NCI-H748 (cell line): ENCODE measurements at regions not wholly inside any gene's neighbourhood (a gene's known extent, or its start where the extent isn't known, plus 50 kb on each side); places are given as distances from the start of the nearest gene placed in this dataset.

Experiments used
- DNase-seq: peaks from one replicate; lab custom pipeline; 2025; ENCODE audit not compliant: unreplicated experiment; lab: John Stamatoyannopoulos, UW

DNA sequence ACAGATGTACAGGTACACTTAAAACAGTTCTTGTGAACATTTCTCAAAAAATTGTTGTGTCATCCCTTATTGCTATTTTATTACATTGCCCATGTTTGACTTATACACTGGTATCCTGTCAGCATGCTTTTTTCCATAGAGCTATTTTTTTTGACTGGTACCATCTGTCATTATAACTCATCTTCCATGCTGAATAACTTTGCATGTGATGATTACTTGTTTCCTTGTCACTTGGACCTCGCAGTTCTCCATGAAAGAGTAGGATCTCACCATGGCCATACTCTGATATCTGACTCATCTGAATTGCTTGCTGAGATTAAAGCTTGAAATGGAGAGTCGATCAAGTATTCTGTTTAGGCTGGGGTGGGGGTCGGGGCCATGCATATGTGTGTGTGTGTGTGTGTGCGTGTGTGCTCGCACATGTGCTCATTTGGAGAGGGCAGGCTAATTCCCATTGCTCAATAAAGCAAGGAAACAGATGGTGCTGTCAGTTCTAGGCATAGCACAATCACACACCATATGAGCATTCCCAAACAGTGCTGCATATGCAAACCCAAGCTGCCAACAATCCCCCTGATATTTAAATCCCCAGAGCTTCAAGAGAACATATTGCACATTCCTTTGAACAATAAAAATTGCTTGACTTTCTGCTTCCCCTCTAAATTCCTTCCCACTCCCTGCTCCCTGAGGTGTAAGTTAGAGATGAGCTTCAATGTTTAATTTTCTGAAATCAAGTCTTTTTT lies 62.9 kb downstream of the NHLRC3 start:
- DNase-seq = no peak

DNA sequence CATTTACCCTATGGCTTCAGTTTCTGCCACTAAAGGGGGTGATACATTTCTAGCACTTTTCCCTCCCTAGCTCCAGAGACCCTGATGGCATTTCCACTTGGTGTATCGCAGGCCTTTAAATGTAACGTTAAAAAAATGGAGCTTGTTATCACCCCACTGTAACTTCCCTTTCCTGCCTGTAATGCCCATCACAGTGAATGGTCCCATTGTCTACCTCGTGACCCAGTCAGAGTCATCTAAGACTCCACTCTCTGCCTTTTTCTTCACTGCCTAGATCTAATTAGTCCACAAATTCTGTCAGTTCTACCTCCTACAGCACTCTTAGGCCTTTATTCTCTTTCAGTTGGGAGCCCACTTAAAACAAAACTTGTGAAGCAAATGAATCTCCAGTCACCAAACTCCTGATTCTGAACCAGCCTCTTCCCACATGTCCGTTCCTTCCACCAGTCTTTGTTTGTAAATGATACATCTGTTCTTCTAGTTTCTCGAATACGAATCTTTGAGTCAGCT lies 64.8 kb downstream of the NHLRC3 start:
- DNase-seq = no peak

DNA sequence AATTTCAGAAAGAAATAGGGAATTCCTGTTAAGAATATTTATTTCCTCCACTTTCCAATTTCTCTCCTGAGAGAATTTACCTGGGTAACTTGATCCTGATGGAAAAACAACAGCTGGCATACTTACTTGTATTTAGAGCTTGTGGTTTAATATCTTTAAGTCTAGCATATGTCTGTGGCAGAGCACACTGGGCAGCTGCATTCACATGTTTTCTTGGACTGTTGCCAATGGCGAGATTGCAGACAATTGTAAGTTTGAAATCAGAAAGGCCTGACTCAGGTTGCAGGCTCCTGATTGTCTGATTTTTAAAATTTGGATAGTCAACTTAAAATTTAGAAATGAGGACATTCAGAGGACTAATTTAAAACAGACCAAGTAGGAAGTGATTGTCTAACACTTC lies 66.9 kb downstream of the NHLRC3 start:
- peak; percentile 97 for DNase-seq

DNA sequence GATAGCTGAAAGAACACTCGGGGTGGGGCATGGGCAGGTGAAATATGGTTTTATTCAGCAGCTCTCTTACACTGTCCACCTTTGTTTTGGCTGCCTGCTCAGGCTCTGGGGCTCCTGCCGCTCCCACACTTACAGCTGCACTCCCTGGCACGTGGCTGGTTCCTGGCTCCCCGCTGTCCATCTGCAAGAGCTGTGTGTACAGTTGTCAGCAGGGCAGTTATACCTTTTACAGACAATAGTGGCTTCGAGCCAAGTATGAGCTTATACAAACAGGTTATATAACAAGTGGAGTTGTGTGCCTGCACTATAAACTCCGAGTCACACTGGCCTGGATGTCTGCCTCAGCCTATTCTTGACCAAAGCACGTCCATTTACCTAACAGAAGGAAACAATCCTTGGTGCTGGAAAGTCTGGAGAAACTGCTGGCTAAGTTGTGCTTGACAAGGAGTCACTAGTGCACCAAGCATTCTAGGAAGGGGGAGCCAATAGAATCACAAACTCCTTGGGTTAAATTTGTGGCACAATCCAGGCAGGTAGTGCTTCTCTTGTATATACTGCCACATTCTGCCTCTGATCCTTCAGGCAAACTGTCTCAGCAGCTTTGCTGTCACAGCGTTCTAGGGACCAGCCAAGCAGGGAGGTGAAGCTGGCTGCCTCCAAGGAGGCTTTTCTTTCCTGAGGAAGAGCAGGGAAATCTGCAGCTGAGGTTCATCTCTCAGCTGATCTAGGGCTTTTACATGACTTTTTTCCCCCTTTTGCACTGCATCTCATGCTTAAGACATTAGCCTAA lies 68.2 kb downstream of the NHLRC3 start:
- peak; percentile 99 for DNase-seq

DNA sequence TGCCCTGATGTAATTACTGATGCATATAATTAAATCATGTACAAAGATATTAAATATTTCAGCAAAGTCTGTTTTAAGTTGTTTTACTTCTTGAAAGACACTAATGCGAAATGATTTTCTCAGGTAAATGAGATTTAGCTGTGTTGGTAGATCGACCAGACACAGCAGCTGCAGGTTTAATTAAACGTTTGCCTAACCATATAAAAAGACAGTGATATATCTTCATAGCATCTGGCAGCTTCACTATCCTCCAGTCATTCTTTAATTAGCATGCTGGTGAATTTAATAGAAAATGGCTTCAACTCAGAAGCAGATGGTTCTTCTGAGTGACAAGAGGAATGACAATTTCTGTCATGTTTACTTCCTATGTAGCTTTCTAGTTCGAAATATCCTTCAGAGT lies 69.3 kb downstream of the NHLRC3 start:
- DNase-seq = peak; percentile 61

DNA sequence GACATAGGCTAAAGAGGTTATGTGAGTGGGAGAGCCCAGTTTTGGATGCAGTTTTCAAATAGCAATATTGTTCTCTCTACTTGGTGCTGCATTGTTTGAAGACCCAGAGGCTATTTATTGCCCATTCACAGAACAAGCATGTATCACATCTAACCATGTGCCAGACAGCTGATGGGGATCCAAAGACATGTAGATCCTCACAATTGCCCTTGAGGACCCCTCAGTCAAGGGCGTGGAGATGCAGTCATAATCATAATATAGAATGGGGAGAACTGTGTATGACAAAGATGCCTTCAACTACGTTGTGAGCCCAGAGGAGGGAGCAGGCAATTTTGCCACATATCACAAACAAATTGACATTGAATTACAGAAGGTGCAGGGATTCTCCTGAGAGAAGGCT lies 70.5 kb downstream of the NHLRC3 start:
- DNase-seq = no peak

DNA sequence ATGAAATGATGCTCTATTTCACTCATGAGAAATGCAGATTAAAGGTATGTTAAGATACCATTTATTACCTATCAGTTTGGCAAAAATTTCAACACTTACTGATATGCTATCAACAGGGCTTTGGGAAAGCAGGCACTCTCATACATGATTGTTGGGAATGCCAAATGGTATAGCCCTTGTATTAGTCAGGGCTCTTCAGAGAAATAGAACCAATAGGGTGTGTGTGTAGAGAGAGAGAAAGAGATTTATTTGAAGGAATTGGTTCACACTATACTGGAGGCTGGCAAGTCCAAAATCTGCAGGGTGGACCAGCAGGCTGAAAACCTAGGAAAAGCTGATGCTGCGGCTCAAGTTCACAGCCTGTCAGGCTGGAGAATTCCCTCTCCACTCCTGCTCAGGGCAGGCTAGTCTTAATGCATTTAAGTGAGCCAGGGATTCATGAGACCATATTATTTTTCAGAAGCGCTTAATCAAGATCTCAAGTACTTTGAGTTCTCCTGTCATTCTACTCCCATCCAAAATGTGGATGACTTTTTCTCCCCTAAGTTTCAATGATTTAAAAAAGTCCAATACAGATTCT lies 72.4 kb downstream of the NHLRC3 start:
- DNase-seq = no peak

DNA sequence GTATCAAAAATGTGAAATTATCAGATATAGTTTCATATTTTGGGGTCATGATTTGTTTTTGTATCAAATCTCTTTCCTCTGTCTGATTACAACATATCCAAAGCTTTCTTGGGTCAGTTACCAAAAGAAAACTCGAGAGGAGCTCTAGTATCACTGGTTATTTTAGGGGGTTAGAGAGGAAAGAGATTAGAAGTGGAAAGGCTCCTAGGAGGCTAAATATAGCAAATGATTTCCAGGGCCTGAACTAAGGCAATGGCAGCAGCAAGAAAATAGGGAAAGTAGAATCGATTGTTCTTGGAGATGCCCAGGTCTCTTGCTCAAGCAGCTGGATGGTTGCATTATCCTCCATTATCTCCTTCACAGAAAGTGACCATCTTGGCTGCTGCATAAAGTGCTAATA lies 72.9 kb downstream of the NHLRC3 start:
- DNase-seq = no peak

DNA sequence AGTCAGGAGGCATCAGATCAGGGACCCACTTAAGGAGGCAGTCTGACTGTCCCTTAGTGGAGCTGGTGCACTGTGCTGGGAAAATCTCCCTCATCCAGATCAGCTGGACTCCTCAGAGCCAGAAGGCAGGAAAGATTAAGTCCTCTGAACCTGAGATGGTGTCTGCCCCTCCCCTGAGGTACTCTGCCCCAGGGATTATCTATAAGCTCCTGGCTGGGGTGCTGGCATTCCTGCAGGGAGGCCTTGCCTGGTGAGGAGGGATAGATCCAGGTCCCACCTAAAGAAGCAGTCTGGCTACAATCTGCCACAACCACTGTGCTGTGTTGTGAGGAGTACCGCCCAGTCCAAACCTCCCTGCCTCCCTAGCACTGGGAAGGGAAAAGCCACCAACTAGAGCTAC lies 81.2 kb downstream of the NHLRC3 start:
- DNase-seq = no peak

DNA sequence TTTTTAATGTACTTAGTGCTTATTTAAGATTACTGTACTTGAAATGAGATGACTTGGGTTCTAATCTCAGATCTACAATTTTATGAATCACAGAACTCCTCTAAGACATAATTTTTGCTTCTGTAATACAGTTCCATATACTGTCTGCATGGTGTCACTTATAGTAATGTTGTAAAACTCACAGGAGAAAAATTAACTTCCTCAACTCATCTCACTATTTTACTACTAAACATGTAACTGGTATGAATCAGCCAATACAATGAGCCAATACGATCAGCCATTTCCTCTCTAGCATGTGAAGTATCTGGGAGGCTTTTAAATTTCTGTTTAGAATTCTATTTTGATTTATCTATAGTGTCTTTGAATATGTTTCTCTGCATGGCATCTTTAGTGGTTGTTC lies 85.3 kb downstream of the NHLRC3 start:
- no peak for DNase-seq

DNA sequence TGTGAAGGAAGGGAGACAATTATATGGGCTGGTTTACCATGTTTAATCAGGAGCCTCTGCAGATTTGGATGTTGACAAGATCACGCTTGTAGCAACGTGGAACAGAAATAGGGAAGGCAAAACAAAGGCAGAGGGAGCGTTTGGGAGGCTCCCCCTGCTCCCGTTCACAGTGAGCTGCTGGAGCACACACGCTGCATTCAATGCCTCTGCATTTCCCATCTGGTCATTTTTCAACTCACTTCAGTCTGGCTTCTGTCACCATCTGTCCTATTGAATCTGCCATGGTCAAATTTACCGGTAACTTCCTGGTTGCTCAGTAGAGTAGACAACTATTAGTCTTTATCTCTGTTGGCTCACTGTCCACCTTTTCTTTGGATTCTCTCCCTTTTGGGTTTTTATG lies 91.0 kb downstream of the NHLRC3 start:
- peak; percentile 28 for DNase-seq

DNA sequence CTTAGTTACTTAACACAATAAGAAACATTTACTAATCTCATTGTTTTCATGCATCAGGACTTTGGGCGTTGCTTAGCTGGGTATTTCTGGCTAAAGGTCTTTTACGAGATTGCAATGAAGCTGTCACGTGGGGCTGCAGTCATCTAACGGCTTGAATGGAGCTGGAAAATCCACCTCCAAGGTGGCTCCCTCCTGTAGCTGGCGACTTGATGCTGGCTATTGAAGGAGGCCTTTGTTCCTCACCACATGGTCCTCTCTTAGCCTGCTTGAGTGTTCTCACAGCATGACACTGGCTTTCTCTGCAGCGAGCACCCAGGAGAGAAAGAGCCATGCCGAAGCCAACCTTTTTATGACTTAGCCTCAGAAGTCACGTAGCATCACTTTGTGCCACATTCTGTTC lies 92.0 kb downstream of the NHLRC3 start:
- DNase-seq = no peak

DNA sequence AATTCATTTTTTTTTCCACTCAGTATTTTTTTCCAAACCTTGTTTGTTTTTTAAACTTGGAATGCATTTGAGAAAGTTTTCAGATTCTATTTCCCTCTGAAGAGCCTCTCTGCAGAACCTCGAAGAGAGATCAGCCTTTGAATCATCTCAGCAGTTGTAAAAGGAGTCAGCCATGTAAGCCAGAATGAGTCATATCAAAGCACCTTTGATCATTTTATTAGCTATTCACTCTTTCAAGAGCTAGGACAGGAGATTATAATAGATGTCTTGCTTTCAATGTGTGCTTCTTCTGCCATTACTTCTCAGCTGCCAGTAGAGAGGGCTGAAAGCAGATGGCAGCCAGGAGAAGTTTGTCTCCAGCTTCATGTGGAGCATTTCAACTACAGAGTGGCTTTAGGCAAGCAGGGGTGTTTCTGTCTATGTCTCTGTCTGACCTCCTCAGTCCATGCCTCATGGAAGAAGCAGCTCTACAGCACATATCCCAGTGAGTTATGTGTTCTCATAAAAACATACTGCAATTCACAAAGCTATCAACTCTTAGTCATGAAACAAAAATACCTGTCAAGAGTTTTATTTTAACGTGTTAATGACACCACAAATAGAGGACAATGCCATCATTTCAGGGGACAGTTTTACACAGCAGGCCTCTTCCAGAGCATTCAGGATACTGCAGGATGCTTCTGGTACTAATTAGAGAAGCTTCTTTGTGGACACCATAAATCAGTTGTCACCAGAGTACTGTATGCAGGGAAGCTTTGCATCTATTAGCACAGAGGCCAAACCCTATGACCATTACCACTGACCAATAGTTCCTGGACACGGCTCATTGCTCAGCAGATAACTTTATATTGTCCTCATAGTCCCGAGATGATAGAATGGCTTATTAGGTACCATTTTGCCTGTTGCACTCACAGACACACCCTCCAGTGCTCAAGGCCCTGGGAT lies 94.3 kb downstream of the NHLRC3 start:
- DNase-seq = peak; percentile 74

DNA sequence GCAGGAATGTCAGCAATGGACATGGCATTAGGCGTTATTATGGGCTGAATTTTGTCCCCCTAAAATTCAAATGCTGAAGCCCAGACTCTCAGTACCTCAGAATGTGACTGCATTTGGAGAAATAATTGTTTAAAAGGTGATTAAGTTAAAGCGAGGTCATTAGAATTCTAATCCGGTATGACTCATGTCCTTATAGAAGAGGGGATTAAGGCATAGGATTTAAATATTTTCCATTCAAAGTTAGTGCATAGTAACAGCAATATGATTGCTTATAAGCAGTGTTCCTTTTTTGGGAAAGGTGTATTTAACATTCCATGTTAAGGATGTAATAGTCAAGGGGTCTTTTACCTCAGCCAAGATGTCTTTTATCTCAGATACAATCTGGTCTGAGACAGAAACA lies 95.5 kb downstream of the NHLRC3 start:
- DNase-seq = no peak

DNA sequence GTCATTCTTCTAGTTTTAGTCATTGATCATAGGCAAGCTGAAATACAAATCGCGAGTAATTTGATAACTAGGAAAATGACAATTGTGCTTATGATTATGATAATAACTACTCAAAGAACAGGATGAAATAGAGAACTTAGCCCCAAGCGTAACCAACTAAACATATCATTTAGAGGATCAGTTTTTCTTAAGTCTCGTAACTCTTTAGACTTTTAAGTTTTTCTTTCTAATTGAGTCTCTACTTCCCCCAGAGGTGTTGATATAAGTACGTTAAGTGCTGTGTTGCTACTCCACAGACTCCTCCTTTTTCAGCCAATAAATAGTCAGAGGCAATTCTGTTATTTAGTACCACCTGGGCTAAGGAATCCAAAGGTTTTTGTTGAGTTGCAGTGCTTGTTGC lies 96.3 kb downstream of the NHLRC3 start:
- DNase-seq = no peak

DNA sequence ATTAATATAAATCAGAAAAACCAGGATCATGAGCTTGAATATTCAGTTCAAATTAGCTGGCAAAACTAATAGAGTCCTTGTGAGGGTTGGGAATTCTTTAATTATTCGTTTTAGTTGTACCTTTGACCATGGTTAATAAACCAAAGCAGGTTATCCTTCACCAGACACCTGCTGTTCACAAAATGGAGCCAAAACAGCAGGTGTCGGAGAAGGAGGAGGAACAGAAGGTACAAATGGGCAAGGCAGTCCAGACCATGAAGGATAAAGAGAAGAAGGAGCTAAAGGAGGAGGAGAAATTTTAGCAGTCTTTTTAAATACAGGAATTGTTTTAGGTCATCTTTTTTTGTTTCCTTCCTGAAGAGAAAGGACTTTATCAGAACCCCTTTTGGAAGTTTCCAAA lies 106.1 kb downstream of the NHLRC3 start:
- no peak for DNase-seq

DNA sequence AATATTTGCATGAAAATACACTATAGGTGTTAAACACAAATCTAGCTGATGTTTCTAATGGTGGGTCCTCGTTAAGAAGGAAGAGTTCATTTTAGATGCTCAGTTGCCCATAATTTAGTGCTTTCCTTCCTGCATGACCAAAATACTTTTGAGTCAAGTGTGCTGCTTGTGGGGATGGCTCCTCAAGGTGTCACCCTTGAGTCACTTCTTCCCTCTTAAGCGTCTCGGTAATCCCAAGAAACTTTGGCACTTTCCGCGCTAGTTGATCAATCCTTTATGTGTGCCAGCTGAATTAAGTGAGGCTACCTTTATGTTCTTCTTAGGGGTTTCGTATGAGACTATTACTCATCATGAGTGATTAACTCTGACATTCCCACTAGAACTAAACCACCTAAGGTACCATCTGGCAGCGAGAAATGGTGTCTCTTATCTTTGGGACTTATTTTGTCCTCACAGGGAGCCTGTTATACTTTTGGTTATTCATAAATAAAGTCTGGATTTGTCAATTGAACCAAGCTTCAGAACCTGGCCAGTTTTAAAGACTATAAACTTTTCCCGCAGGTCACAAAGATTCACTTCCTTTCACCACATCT lies 106.8 kb downstream of the NHLRC3 start:
- DNase-seq = peak; percentile 51

DNA sequence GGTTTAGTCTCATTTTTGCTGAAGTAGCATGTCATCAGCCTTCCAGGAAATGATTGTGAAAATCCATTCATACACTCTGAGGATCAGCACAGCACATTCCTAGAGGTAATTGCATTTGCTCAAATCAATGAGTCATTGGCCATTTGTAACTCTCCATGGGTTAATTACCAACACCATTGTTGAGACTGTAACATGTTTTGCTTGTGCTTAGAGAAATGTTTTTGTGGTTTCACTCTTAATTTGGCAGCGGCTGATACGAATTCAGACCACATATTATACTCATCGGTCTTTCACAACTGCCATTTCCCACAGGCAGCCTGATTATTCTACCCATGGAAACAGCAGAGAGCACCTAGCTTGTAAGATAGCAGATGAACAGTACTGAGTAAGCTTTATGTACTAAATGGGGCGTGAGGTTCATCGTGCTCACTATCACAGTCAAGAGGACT lies 110.3 kb downstream of the NHLRC3 start:
- DNase-seq = peak; percentile 90

DNA sequence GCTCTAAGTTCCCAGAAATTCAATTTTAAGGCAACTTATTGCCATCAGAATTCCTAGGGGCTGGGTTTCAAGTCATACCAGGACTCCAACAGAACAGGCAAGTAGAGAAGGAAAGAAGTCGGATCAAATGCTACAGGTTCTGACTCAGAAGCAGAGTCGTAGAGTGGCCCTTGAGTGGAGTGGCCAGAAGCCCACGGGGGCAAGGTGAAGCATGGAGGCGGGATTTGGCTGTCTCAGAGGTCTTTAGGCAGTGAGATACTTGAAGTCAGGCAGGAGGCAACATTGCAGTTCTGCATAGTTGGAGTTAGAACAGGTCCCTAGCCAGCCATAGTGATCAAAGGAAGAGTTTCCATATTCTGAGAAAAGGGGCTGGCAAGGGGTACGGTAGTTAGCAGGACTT lies 111.6 kb downstream of the NHLRC3 start:
- no peak for DNase-seq

DNA sequence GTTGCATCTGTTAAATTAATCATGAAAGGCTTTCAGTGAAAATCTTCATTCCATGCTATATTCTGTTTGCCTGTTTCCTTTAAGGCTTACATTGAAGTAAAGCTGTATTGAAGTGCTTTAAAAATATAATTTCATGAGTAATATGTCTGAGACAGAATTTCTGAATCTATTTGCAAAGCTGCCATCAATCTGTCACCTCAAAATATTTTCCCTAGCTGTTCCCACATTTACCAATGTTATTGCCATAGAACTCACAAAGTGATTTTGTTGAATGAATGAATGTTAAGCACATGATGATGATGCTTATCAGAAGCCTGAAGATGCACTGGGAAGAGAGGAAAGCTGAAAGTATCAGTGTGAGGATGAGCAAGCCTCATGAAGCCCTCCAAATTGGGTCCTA lies 115.8 kb downstream of the NHLRC3 start:
- DNase-seq = no peak
